ENCODE measurements at regions not wholly inside any gene's neighbourhood (a gene's known extent, or its start where the extent isn't known, plus 50 kb on each side); places are given as distances from the start of the nearest gene placed in this dataset.

DNA sequence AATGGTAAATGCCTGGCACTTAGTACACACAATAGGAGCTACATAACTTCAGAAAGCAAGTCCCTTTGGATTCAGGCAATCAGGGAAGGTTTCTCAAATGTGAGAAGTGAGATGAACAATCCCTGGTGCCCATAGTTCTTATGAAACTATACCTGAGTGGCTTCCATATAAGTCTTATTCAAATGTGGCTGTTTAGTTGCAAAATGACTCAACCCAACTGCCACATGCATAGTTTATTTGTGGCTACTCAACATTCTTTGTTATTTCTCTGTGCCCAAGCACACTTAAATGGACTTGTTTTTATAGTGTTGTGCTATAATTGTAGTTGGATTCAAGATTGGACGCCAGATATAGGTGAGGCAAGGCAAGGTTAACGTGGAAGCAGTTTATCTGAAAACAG is 93.7 kb upstream of the ATXN1 start:
- no peak for DNase-seq (ENCODE audit: low read depth in 3 of 3)

DNA sequence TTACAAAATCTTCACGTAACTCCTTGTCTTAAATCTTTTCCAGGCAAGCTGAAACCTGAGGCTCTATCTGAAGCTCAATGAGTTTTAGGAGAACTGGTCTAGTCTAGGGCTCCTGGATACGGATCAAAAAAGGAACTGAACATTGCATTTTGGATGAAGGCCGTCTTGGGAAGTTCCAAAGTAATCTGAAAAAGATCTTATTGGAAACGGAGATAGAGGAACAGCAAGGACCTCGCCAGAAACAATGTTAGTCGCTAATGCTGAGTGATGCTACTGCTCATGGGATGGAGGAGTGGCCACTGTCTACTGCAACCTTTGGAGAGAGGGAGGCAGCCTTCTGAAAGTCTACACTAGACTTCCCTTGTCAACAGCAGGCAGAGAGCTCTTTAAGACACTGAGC is 91.4 kb upstream of the ATXN1 start:
- no peak for DNase-seq (ENCODE audit: low read depth in 3 of 3)

DNA sequence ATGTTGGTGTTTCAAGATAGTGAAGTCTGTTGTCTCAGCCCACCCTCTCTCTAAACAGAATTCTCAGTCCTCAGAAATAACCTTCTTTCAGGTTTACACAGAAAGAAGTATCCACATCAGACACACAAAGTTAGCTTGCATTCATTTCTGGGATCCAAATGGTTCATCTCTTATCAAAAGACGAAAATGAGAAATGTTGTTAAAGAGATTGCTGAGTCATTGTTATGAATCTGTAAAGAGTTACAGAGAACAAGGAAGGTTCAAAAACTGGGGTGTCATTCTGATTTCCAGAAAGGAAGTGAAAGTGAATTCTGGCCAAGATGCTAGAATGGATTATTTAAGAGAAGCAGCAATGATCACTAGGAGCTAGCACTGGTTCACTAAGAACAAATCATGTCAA is 90.5 kb upstream of the ATXN1 start:
- no peak for DNase-seq (ENCODE audit: low read depth in 3 of 3)

DNA sequence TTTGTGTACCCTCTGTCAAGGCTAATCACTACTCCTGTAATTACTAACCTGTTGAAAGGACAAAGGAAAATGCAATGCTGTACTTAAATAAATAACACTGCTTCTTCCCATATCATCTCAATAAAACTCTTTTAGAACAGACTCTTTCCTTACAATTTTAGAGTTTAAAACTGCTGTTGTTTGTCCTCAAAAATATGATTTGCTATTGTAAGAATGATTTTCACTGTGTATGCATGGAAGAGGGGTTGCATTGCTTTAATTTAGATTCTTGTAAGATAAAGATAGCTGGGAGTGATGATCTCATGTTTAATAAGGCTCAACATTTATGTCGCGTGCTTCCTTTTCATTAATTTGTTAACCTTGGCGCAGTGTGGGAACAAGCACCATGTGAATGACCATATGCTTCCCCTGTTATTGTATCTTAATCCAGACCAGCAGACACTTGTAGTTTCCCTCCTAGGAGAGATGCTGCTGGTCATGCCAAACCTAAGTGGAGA is 89.8 kb upstream of the ATXN1 start:
- no peak for DNase-seq (ENCODE audit: low read depth in 3 of 3)

DNA sequence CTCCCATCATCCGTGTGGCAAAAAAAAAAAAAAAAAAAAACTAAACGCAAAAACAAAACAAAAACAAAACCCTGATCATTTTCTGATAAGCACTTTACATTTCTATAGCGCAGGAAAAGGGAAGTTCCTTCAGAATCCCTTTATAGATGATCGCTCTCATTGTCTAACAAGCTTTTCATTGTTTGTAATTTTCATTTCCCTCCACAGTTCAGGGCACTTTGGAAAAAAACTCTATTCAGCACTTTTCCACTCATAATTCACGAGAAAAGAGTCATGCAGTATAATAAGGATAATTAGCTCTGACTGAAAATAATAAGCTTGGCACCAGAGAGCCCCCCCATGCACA is 89.4 kb upstream of the ATXN1 start:
- DNase-seq (ENCODE audit: low read depth in 3 of 3): no peak

DNA sequence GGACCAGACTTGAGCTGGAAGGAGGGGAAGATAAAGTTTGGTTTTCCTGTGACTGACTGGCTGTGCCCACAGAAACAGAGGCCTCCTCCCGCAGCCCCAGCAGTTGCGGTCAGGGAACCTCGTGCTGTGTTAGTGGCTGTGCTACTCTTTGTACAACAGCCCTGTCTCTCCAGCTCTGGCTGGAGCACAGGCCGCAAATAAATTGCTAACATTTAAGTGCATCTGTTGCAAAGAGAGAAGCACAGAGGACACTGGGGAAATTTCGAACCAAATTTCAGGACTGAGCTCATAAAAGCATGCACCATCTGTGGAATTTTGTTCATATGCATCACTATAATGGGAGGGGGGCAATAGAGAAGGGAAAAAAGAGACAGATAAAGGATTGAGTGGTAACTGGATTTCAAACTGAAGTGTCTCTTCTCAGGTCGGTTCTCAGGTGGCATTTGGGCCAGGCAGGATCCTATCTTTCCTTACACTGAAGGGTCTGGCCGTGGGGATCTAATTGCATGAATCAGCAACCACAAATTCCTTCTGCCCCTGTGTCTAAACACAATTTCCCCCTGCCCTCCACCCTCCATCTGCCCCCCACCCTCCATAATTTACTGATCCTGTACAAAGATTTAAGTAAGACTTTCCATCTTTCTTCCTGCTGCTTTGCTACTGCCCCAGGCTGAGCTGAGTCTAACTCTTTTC is 88.9 kb upstream of the ATXN1 start:
- DNase-seq (ENCODE audit: low read depth in 3 of 3): no peak

DNA sequence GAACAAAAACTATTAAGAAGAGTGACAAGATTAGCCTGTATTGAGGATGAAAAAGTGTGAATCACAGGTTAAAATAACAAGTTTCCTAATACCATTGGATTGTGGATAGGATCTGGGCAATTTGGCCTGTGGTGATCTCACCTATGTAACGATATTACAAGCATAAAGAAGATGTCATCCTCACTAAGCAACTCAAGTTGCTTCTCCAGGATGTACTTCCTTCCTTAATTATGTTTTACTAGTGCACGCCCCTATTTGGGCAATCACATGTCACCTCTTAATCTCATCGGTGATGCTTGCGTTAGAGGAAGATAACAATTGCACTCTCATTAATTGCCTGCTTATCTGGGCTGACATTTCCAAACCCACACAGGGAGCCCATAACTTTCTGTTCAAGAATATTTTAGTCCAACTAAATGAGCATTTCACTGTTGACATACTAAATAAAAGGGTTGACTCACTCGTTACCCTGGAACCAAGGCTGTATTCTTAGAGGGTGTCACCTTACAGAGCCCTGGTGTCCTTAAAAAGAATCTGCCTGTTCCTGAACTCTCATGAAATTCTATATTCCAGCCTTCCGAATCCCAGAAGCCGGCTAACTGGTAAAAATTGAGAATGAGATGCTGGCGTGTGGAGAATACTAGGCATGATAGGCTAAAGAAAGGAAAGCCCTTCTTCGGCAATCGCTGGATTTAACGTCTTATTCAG is 88.2 kb upstream of the ATXN1 start:
- no peak for DNase-seq (ENCODE audit: low read depth in 3 of 3)

DNA sequence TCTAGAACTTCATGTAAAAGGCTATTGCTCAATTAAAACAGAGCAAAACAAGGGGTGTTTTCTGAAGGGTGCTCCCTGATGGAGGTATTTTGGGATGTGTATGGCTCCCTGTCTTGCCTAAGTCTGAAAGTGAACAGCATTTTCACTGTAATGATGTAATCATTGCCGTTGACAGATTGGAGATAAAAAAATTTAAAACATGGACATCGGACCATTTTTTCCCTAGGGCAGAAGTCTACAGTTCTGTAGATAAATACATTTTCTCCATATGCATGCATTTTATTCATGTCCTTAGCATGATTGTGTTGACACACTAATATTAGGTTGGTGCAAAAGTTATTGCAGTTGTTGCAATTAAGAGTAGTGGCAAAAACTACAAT is 85.1 kb upstream of the ATXN1 start:
- no peak for DNase-seq (ENCODE audit: low read depth in 3 of 3)

DNA sequence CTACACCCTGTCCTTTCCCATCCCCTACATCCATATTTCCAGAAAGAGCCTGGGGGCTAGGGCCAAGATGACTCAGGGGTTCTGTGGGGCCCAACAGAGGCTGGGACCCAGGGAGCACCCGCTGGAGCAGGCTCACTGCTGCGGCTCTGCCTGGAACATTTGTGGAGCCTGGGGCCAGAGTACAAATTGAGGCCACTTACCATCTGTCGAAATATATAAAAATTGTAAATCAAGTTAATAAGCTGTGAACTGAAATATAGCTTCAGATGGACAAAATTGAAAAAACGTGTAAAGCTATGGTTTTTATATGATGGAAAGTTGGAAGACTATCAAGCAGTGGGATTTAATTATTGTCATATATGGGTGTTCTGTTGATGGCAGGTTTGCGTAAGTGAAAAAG is 82.9 kb upstream of the ATXN1 start:
- DNase-seq (ENCODE audit: low read depth in 3 of 3): no peak

DNA sequence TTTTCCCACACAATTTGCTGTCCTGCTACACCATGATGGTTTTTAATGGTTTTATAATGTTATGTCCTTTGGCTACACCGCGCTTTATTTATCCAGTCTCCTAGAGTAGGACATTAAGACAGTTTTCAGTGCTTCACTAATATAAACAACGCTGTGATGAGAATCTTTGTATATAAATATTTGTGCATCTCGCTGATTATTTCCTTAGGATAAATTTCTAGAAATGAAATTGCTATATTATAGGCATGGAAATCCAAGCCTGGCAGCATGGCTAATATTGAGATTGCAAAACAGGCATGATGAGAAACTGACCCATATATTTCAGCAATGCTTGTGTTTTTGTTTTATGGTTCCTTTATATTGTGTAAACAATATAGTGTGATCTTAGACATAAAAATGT is 81.4 kb upstream of the ATXN1 start:
- DNase-seq (ENCODE audit: low read depth in 3 of 3): no peak

DNA sequence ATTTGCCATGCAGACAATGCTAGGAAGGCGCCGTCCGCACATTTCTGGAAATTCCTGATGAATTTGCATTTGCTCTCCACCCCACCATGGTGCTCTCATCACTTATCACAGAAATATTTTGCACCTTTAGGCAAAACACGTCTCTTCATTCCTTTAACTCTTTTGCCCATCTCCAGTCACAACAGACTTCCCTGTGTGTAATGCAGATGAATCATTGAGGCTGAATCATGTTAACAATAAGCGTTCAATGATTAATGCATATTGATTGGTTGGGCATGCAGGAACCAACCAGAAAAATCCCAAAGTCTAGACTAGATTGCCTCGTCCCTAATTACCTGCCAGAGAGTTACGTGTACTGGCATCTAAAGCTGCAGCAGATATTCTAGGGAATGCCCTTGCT is 80.0 kb upstream of the ATXN1 start:
- no peak for DNase-seq (ENCODE audit: low read depth in 3 of 3)

DNA sequence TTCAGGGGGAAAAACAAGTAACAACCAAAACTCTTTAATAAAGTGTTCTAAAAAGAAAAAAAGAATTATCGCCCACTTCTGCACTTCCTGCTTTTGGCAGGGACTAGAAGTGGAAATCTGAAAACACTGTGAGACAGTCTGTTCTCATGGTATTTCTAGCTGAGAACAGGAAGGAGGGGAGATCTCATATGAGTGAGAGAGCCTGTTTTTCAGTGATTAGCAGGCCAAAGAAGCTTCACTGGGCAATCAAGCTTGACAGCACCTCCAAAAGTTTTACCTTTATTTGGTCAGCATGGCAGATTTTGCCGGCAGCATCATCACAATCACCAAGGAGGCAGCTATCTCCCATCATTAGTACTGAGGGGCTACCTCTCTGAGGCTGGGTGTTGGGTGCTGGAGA is 79.5 kb upstream of the ATXN1 start:
- DNase-seq (ENCODE audit: low read depth in 3 of 3): no peak

DNA sequence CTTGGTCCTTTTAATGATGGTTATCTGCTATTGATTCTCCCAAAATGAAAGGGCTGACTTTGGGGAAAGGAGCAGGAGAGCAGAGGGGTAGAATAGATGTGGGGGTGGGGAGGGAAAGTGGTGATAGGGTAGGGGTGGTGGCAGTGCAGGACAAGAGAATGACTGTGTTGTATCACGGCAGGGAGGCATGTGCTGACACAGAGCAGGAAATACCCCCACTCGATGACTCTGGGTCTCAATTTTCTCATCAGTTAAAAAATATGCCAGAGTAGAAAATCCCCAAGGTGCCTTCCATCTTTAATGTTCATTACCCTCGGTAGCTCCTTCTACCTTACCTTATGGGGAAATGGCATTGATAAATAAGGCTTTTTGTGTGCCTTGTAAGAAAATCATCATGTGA is 79.0 kb upstream of the ATXN1 start:
- DNase-seq (ENCODE audit: low read depth in 3 of 3): no peak

DNA sequence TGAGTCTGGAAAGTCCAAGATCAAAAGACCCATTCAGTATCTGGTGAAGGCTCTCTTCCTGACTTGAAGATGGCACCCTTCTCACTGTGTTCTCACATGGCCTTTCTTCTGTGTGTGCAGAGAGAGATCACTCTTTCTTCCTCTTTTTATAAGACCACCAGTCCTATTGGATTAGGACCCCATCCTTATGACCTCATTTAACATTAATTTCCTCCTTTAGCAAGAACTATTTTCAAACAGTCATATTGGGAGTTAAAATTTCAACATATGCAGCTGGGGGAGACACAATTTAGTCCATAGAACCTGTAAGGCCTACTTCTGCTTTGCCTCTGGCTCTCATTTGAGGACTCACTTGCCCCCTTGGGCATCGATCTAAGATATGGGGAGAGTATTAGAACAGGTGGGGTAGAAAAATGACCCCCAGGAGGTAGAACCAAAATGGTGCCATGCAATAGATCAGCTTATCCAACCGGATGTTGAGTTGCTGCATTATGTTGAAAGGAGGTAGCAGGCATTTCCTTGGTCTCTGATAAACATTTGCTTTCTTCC is 78.4 kb upstream of the ATXN1 start:
- DNase-seq (ENCODE audit: low read depth in 3 of 3): no peak

DNA sequence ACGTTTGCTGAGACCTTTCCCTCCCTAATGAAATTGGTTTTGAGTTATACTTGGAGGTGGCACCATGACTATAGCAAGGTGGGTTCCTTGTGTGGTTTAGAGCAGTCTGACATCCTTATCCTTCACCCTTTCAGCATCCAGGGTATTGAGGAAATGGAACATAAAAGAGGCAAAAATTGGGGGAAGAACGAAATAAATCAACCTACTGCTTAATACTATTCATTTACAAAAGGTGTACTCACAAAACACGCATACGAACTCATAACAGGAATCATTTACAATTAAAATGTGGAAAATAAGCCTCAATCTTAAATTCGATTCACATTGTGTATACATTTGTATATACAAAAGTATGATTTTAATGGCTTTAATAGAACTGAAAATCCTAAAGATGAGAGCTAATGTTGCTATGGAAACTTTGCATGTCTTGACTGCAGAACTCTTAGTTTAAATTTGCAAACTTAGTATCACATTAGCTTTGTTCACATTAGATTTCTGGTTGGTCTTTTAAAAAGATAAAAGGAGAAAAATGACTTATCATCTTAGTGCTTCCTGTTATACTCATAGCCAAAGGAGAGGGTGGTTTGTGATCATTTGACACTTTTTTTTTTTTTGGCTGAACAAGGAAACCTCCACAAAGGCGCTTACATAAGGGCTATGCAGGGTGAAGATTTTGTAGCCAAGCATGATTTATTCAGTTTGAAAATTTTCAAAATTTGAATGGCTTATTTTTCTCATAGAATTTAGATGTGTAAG is 76.1 kb upstream of the ATXN1 start:
- DNase-seq (ENCODE audit: low read depth in 3 of 3): no peak

DNA sequence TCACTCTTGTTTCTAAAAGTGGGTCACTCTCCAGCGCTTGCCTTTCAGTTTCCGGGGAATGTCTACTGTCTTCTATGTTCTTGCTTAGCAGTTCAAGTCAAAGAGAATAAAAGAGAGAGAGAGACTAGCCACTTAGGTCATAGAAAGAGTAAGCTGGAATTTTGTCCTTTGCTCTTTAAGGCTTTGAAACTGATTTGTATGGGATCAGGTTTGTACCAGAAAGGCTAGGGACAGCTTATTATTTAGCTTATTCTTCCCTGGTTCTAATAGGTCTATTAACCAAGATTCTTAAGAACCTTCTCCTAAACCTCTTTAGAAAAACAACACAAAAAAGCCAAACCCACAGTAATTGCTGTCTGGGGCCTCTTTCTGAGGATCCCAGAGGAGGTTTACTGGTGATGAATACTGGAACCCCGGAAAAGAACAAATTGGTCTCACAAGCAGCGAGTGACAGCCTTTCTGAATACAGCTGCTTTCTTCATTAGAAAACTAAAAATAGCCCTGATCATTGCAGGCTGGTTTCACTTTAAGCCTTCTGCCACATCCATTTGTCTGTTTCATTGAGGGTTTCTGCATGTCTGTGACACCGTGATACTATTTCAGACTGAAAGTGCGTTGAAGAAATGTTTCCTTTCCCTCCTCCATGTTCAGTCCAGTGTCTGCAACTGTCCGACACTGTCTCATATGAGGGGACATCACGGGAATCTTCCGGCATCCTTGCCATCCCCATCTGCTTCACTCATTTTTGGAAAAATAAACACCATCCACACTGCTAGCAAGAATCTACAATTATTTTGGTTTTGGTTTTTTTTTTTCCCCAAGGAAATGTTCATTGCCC is 75.1 kb upstream of the ATXN1 start:
- DNase-seq (ENCODE audit: low read depth in 3 of 3): no peak

DNA sequence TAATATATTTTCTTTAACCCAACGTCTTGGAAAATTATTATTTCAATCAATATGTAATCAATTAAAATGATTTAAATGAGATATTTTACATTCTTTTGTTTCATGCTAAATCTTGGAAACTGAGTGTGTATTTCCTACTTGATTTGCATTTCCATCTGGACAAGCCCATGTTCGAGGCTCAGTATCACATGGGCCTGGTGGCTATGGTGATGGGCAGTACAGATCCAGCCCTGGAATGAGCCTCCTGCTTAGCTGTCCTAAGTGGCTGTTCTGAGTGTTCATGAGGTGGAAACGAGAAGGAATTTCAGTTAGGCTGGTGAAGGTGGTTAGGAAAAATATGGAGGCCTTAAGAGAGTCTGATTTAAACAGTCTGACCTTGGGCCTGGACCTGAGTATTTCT is 73.0 kb upstream of the ATXN1 start:
- DNase-seq (ENCODE audit: low read depth in 3 of 3): no peak

DNA sequence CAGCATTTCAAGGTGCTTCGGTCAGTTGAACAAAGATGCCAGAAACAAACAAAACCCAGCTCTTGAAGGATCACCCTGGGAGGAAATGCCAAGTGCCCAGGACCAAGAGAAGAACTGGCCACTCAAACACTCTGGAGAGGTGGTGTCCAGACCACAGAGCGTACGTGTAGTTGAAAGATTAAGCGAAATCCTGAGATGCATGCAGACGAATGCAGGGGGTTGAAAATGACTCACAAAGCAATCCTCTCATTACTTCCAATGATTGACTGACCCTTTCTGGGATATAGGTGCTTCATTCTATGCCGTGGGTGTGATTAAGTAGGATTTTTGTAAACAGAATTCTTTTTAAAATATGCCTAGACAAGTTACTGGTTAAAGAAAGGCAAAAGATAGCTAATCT is 71.5 kb upstream of the ATXN1 start:
- no peak for DNase-seq (ENCODE audit: low read depth in 3 of 3)

DNA sequence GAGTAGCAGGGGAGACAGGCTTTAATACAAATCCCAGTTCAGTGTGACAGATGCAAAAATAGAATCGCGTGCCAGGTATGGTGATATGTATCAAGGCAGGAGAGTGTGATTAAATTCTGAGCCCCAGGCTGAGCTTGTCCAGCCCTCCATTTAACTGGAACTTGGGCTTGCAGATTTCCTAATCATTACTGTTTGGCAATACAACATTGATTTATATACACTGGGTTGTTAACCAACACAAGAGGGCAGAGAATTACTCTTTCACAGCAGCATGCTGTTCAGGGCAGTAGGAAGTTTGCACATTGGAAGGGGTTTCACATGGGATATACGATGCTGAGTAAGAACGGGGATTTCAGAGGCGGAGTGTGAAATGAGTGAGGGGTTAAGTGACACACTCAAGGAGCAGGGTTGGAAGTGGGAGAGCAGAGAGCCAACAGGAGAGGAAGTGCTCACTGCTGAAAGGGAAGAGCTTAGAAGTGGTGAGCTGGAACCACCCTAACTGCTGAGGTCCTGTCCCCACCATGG is 70.8 kb upstream of the ATXN1 start:
- no peak for DNase-seq (ENCODE audit: low read depth in 3 of 3)

DNA sequence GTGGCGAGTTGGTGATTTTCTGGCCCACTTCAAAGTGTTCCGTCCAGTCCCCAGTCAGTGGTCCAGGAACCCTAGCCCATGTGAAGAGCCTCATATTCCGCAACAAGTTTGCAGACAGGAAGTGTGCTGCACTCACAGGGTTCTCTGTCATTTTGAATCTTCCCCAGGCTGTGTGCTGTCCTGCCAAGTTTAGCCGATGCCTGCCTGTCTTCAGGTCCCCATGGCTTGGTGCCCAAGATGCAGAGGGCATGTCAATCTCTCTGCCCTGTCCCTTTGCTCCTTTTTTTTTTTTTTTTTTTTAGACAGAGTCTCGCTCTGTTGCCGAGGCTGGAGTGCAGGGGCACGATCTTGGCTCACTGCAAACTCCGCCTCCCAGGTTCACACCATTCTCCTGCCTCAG is 69.9 kb upstream of the ATXN1 start:
- no peak for DNase-seq (ENCODE audit: low read depth in 3 of 3)

DNA sequence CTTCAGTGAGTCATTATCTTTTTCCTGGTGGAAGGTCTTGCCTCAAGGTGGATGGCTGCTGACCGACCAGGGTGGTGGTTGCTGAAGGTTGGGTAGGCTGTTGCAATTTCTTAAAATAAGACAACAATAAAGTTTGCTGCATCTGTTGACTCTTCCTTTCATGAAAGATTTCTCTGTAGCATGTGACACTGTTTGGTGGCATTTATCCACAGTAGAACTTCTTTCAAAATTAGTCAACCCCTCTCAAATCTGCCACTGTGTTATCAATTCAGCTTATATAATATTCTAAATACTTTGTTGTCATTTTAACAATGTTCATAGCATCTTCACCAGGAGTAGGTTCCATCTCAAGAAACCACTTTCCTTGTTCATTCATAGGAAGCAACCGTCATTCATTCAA is 66.8 kb upstream of the ATXN1 start:
- DNase-seq (ENCODE audit: low read depth in 3 of 3): no peak

DNA sequence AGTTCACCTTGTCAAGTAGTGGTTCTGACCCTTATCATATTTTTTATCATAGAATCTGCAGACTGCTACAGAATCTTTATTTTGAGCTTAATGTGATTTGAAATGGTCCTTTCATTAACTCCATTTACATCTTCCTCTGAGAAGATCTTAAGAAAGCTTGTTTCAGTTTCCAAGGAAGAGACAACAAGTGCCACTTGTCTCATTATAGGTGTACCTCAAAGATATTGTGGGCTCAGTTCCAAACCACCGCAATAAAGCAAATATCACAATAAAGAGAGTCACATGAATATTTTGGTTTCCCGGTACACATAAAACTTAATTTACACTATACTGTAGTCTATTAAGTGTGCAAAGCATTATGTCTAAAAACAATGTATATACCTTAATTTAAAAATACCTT is 66.4 kb upstream of the ATXN1 start:
- no peak for DNase-seq (ENCODE audit: low read depth in 3 of 3)

Measured in stimulated activated CD4-positive, alpha-beta T cell treated with anti-CD3 and anti-CD28 coated beads, TNF-alpha, amount 100 ng/mL, for 24 hours (primary cell).